HG02870 (cell line): ENCODE measurements at regions not wholly inside any gene's neighbourhood (a gene's known extent, or its start where the extent isn't known, plus 50 kb on each side); places are given as distances from the start of the nearest gene placed in this dataset.

Source experiments
- ATAC-seq: cut with Tn5 transposase; IDR thresholded peaks from one replicate; pipeline ENCODE4 v1.9.1; 2021; ENCODE audit warnings: mild to moderate bottlenecking, moderate library complexity; ENCODE audit not compliant: unreplicated experiment

- ATAC-seq: no peak
These were observed 184.4 kb downstream of the MDFIC start for GRCh38 chr7:115106316-115106715.

GRCh38 chr7:115102738-115103137 is 180.8 kb downstream of the MDFIC start:
- no peak for ATAC-seq

- ATAC-seq: no peak
These were observed 179.3 kb downstream of the MDFIC start for GRCh38 chr7:115101199-115101598.

- no peak for ATAC-seq
These were observed 178.0 kb downstream of the MDFIC start for GRCh38 chr7:115099906-115100305.

- no peak for ATAC-seq
These were observed 175.3 kb downstream of the MDFIC start for GRCh38 chr7:115097175-115097671.

- no peak for ATAC-seq
These were observed 174.4 kb downstream of the MDFIC start for GRCh38 chr7:115096262-115096661.

- ATAC-seq: no peak
These were observed 172.3 kb downstream of the MDFIC start for GRCh38 chr7:115094163-115094562.

- no peak for ATAC-seq
These were observed 167.0 kb downstream of the MDFIC start for GRCh38 chr7:115088893-115089292.

- ATAC-seq: no peak
These were observed 165.5 kb downstream of the MDFIC start for GRCh38 chr7:115087437-115087836.

- ATAC-seq: no peak
These were observed 164.4 kb downstream of the MDFIC start for GRCh38 chr7:115086146-115086841.

- ATAC-seq: no peak
These were observed 163.5 kb downstream of the MDFIC start for GRCh38 chr7:115085421-115085820.

GRCh38 chr7:115083935-115084334 is 162.0 kb downstream of the MDFIC start:
- ATAC-seq: no peak

- no peak for ATAC-seq
These were observed 159.9 kb downstream of the MDFIC start for GRCh38 chr7:115081772-115082171.

GRCh38 chr7:115078851-115079250 is 157.0 kb downstream of the MDFIC start:
- ATAC-seq: no peak

- ATAC-seq: no peak
These were observed 156.5 kb downstream of the MDFIC start for GRCh38 chr7:115078386-115078785.

- ATAC-seq: no peak
These were observed 148.4 kb downstream of the MDFIC start for GRCh38 chr7:115070311-115070710.
